ENCODE measurements at regions not wholly inside any gene's neighbourhood (a gene's known extent, or its start where the extent isn't known, plus 50 kb on each side); places are given as distances from the start of the nearest gene placed in this dataset.

- no peak for TF ChIP-seq ZBED4 (CRISPR knock-in tag; IDR thresholded peaks at IDR 0.05; ENCODE audit: borderline replicate concordance)
- no peak for TF ChIP-seq MXI1 (IDR thresholded peaks at IDR 0.05; ENCODE audit: borderline replicate concordance, low read depth, low read length)
- no peak for TF ChIP-seq EHMT2 (IDR thresholded peaks at IDR 0.05; ENCODE audit: borderline replicate concordance, low read depth, low read length)
- TF ChIP-seq MAFG (CRISPR knock-in tag; IDR thresholded peaks at IDR 0.05) = no peak
- no peak for TF ChIP-seq HNF1A (IDR thresholded peaks at IDR 0.05; ENCODE audit: low read depth)
- TF ChIP-seq HNF1A (CRISPR knock-in tag; IDR thresholded peaks at IDR 0.05; ENCODE audit: borderline replicate concordance) = no peak
- TF ChIP-seq KLF9 (CRISPR knock-in tag; IDR thresholded peaks at IDR 0.05; ENCODE audit: low read depth) = no peak
- TF ChIP-seq PRDM15 (CRISPR knock-in tag; IDR thresholded peaks at IDR 0.05) = no peak
- no peak for TF ChIP-seq ETV5 (CRISPR knock-in tag; IDR thresholded peaks at IDR 0.05; ENCODE audit: borderline replicate concordance)
- no peak for TF ChIP-seq KDM5A (IDR thresholded peaks at IDR 0.05; ENCODE audit: borderline replicate concordance, low read length)
- no peak for TF ChIP-seq POLR2AphosphoS5 (IDR thresholded peaks at IDR 0.05; ENCODE audit: low read depth, low read length)
- TF ChIP-seq MNT (IDR thresholded peaks at IDR 0.05) = no peak
- no peak for TF ChIP-seq ZNF761 (CRISPR knock-in tag; conservative IDR thresholded peaks at IDR 0.05)
These were observed 915.3 kb downstream of the VRK1 start (continued) for GRCh38 chr14:97712471-97712870.

Measured in HepG2 (cell line).